ENCODE measurements at regions not wholly inside any gene's neighbourhood (a gene's known extent, or its start where the extent isn't known, plus 50 kb on each side); places are given as distances from the start of the nearest gene placed in this dataset.

GRCh38 chr2:53536583-53537361, 230.8 kb upstream of the CHAC2 start:
- no peak for TF ChIP-seq EZH2 (IDR thresholded peaks at IDR 0.05; ENCODE audit: insufficient read depth, poor library complexity, severe bottlenecking)
- TF ChIP-seq EZH2phosphoT487 (IDR thresholded peaks at IDR 0.05; ENCODE audit: insufficient read depth, low read depth) = no peak

Data from GM23248 (cell line).